Body of pancreas (tissue), 4 donors: ENCODE measurements at regions not wholly inside any gene's neighbourhood (a gene's known extent, or its start where the extent isn't known, plus 50 kb on each side); places are given as distances from the start of the nearest gene placed in this dataset.

Source experiments
- CTCF ChIP-seq, 7 experiments: fragments of 450-650 bp in 4 of 7; fragments of 200-600 bp in 3 of 7; sonication (generic) in 3 of 7; IDR thresholded peaks; one replicate each; pipeline ENCODE4 v1.5.1; 2016 to 2019; ENCODE audit warnings: antibody characterized with exemption in 7 of 7
- POLR2A ChIP-seq, 3 donors: fragments of 450-650 bp; IDR thresholded peaks; one replicate each; pipeline ENCODE4 v1.6.1; 2016; ENCODE audit warnings: antibody characterized with exemption in 3 of 3, mild to moderate bottlenecking in 2 of 3

GRCh38 chrX:122790376-122791095, 393.5 kb upstream of the GRIA3 start:
- TF ChIP-seq CTCF (IDR thresholded peaks at IDR 0.05) (no peak), POLR2A (IDR thresholded peaks at IDR 0.05) (no peak)
